Stimulated activated CD4-positive, alpha-beta T cell treated with anti-CD3 and anti-CD28 coated beads, Interleukin-12 subunit alpha, Interleukin-12 subunit beta, amount 100 ng/mL, for 48 hours (primary cell): ENCODE measurements at regions not wholly inside any gene's neighbourhood (a gene's known extent, or its start where the extent isn't known, plus 50 kb on each side); places are given as distances from the start of the nearest gene placed in this dataset.
"Not testable (repeated sequence)": the region's sequence is repeated elsewhere in the genome, so short reads cannot be mapped to it uniquely, and the experiment has no call there.

Source experiments
- DNase-seq, 3 donors: peaks; one replicate each; pipeline ENCODE4 v3.0.0-alpha.2; 2020; ENCODE audit warnings: low read depth in 2 of 3, low spot score in 1 of 3

DNA sequence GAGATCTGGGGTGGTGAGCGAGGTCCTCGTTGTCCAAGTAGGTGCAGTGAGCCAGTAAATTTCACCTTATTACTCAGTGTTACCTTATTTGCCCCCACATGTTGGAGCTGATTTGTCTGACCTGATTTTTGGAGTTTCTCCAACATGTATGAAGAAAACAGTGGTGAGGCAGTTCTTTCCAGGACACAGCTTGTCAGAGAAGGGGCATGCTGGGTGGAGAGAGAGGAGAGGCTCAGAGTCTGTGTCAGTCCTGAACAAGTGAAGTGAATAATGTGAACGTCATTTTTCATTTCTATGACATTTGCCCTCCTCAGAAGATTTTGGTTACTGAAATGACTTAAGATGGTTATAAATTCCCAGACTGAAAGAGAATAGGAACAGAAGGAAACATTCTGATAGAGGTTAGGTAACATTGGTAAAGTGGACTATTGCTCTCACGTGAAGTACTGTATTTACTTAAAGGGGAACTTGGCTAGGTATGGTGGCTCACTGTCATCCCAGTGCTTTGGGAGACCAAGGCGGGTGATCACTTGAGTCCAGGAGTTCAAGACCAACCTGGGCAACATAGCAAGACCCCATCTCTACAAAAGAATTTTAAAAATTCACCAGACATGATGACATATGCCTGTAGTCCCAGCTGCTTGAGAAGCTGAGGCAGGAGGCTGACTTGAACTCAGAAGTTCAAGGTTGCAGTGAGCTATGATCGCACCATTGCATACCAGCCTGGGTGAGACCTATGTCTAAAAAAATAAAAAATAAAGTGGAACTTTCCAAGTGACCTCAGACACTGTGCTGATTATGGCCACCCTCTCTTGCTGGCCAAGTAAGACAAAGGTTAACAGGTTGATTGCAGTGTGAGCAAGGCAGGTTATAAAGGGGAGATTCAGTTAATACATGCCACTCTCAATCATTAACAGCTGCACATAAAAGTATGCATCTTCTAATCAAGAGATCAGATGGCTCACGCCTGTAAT lies 184.3 kb downstream of the EDN1 start:
- no peak for DNase-seq

DNA sequence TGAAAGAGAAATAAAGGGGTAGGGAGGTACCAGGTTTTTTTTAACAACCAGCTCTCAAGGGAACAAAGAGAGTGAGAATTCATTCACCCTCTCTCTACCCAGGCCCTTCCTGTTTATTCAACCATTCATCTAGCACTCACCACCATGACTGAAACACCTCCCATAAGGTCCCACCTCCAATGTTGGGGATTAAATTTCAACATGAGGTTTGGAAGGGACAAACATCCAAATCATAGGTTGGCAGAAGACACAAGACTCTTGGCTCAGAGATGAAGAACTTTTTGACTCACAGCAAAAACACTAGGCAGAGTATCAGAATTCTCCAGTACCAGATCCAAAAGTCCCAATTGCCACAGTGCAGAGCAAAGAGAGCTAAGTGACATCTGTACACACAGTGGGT lies 186.3 kb downstream of the EDN1 start:
- DNase-seq: no peak

DNA sequence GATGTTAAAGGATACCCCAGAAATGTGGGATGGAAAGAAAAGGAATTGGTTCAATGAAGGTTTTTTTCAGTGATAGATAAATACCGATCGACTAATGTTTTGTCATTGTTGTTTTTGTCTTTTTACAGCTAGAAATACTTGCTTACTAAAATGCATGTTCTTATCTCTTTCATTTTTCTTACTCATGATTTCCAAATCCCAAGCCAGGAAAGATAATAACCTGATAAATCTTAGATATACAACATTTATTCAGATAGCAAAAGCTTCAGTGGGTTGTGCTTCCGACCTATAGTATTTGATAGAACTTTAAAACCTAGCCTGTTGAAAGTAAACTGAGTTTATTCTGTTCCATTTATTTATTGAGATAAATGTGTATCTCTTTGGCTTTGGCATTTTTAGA lies 187.5 kb downstream of the EDN1 start:
- DNase-seq: no peak

- no peak for DNase-seq
These were observed 188.8 kb downstream of the EDN1 start for GRCh38 chr6:12478921-12479320.

DNA sequence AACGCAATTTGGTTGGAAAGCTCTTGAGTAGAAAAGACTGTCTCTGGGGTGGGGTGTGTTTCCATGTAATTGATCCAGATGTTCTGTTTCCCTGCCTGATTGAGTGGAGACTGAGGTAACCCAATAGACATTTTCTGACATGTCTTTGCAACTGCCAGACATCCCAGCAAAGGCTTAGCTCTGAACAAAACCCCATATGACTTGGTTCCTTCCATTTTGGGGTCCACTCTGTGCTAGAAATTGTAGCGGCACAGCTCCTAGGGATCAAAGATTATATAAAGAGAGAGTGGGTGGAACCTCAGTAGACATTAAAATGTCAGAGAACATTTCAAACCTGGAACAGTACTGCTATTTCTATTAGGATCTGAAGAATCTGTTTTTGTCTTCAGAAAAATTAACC lies 189.3 kb downstream of the EDN1 start:
- DNase-seq: no peak

DNA sequence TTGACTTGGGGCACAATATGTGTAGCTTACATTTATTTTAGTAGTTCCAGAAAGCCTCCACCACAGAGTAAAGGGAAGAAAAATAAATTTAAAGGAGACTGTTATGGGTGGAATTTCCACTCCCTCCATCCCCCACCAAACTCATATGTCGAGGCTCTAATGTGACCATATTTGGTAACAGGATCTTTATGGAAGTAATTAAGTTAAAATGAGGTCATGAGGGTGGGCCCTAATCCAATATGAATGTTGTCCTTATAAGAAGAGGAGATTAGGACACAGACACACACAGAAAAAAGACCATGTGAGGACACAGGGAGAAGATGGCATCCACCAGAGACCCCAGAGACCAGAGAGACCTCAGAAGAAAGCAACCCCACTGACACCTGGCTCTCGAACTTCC lies 189.7 kb downstream of the EDN1 start:
- no peak for DNase-seq

DNA sequence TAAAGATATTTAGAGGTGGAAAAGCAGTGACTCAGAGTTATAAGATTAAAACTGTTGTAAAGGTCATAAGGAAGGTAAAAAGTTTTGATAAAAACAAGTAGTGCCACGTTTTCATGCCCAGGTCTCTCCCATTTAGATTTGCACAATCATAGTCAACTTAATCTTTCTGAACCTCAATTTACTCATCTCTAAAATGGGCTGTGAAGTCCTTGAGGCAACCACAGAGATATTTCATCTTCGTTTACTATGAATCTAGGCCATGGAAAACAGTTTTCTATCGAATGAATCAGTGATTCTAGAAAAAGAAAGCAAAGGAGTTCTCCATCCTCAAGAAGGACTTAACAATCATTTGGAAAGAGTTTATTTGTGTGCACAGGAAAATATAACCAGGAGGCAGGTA lies 190.2 kb downstream of the EDN1 start:
- DNase-seq: no peak

- DNase-seq: no peak
These were observed 191.1 kb downstream of the EDN1 start for GRCh38 chr6:12481292-12481691.

DNA sequence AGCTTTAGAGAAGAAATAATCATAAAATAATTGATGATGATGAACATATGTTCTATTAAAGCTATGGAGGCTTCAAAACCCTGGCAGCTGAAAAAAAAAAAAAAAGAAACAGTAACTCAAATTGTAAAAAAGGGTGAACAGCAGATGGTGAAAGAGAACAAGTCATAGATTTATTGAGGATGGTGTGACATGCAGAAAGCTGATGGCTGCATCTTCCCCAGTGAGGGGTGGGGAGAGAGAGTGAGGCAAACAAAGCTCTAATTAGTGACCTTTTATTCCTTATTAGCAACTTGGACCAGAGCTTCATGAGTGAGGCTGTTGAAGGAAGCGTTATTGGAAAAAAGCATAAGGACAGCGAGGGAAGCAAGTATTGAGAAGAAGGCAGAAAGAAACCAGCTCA lies 191.7 kb downstream of the EDN1 start:
- DNase-seq: no peak

DNA sequence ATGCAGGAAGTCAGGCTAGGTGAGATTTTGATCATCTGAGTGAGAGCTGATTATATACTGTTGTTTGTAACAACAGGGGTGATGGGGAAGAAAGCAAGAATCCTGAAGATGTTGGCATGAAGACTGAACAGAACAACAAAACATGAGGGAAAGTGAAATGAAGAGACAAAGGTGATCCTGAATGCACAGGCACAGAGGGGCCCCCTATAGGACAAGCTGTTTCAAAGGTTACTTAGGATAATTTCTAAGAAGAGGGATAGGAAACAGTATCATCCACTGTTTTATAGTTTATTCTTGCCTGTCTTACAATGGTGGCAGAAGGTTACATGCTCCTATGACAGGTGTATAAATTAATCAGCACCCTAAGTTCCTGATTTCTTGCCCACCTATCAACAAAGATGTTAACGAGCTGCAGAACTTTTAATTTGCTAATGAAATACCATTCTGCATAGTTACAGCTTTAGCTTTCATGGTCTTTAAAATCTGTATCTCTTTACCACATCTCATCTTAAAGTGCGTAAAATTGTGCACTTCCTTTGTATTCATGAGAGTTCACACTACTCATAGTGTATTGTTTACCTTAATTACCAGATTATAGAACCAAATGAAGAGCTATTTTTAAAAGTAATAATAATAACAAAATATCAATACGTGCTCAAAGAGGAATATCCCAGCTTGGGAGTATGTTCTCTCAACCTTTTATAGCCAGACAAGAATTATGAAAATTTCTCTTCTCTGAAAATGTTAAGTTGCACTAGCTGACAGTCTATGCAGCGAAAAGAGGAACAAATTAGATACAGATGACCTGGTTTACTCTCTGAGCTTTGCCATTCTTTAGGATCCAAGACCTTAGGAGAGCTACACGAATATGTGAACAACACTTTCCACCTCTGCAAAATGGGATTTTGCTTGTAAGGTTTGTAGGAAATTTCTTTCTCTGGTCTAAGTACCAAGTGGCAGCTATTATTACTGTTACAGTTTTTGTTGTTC lies 192.5 kb downstream of the EDN1 start:
- DNase-seq: no peak

- peak in 1 of 3 donors; percentile 6 for DNase-seq
These were observed 193.6 kb downstream of the EDN1 start for GRCh38 chr6:12483712-12484111.

GRCh38 chr6:12484519-12484918 lies 194.4 kb downstream of the EDN1 start:
- DNase-seq: no peak

- no peak for DNase-seq
These were observed 195.1 kb downstream of the EDN1 start for GRCh38 chr6:12485226-12485764.

DNA sequence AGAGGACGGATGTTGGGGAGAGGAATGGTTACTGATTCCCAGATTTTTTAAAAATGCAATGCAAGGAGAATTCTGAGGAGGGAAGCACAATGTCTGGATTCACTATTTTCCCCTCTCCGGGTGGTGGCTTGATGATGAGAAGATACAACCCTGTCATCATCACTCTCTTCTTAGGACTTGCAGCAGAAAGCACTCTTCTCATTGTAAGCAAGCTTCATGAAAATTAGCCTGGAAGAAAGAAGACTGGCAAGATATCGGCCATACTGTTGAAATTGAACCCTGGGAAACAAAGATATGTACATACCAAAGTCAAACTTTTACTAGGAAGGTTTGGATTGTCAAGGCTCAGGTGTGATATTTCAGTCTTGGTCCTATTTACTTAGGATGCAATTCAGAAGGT lies 195.7 kb downstream of the EDN1 start:
- DNase-seq: no peak

GRCh38 chr6:12490351-12490903 lies 200.3 kb downstream of the EDN1 start:
- no peak for DNase-seq

DNA sequence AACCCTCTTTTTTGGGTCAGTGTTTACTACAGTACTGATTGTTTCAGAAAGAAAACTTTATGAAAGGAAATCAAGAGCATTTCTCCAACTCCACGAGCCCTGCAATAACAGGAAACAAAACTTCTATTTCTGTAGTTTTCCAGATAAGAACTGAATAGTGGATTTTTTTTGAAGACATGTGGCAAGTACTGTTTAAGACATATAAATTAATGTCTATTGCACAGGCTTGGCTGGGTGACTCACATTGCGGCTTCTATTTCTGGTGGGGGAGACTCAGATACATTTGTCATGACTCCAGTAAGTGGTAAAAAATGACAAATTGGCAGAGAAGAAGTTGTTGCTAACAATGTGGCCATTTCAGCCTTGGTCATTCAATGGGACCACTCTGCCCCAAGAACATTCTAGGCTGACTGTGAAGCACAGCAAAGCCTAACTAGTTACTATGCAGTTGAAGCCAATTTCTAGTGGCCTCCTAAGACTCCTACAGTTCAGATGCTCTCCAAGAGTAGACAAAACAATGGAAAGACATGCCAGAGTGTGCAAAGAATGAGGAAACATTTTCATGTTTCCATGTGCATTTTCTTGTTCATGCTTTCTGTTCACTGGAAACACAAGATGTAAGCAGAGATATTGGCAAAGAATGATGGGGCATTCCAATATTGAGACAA lies 200.9 kb downstream of the EDN1 start:
- peak in 1 of 3 donors; percentile 25 for DNase-seq

GRCh38 chr6:12492929-12493328 lies 202.8 kb downstream of the EDN1 start:
- DNase-seq: not testable (repeated sequence)

- no peak for DNase-seq
These were observed 203.3 kb downstream of the EDN1 start for GRCh38 chr6:12493446-12493845.

GRCh38 chr6:12494161-12494560 lies 204.0 kb downstream of the EDN1 start:
- no peak for DNase-seq

GRCh38 chr6:12501990-12502389 lies 211.8 kb downstream of the EDN1 start:
- no peak for DNase-seq
